DOHH2 (cell line): ENCODE measurements at regions not wholly inside any gene's neighbourhood (a gene's known extent, or its start where the extent isn't known, plus 50 kb on each side); places are given as distances from the start of the nearest gene placed in this dataset.

Experiments
- H3F3A ChIP-seq: fragments of 200-600 bp; sonication (generic), shearing (Covaris generic); 2 replicates; pipeline ENCODE4 v1.6.0; 2016; ENCODE audit warnings: antibody characterized with exemption, mild to moderate bottlenecking; ENCODE audit not compliant: control insufficient read depth, insufficient read depth
- H3K27ac ChIP-seq: fragments of 200-600 bp; sonication (generic); 2 replicates; pipeline ENCODE4 v1.5.1; 2014; ENCODE audit warnings: low read depth, mild to moderate bottlenecking, low read length, moderate library complexity
- H3K27me3 ChIP-seq: fragments of 200-600 bp; sonication (generic); 2 replicates; pipeline ENCODE4 v1.6.1; 2014; ENCODE audit warnings: mild to moderate bottlenecking, low read length, mixed read lengths; ENCODE audit not compliant: control insufficient read depth
- H3K36me3 ChIP-seq: fragments of 200-600 bp; sonication (generic); 2 replicates; pipeline ENCODE4 v1.6.1; 2014; ENCODE audit warnings: mild to moderate bottlenecking, low read length, moderate library complexity, mixed read lengths; ENCODE audit not compliant: control insufficient read depth
- H3K4me1 ChIP-seq: fragments of 200-600 bp; sonication (generic); 2 replicates; pipeline ENCODE4 v1.6.1; 2014; ENCODE audit warnings: mild to moderate bottlenecking, low read length, mixed read lengths; ENCODE audit not compliant: control insufficient read depth
- H3K4me2 ChIP-seq: fragments of 200-600 bp; sonication (generic); 2 replicates; pipeline ENCODE4 v1.6.0; 2014; ENCODE audit warnings: mild to moderate bottlenecking, low read length, moderate library complexity
- H3K4me3 ChIP-seq: fragments of 200-600 bp; sonication (generic); 2 replicates; pipeline ENCODE4 v1.5.1; 2014; ENCODE audit warnings: mild to moderate bottlenecking, low read length, mixed read lengths
- H3K79me2 ChIP-seq: fragments of 200-600 bp; sonication (generic); 2 replicates; pipeline ENCODE4 v1.6.1; 2014; ENCODE audit warnings: mild to moderate bottlenecking, low read length, mixed read lengths; ENCODE audit not compliant: control insufficient read depth
- H3K9me2 ChIP-seq: fragments of 200-600 bp; sonication (generic); replicated peaks from 2 replicates; pipeline ENCODE4 v1.6.1; 2014; ENCODE audit warnings: mild to moderate bottlenecking, low read length, mixed read lengths; ENCODE audit not compliant: control insufficient read depth
- H3K9me3 ChIP-seq: fragments of 200-600 bp; sonication (generic); 2 replicates; pipeline ENCODE4 v1.6.1; 2014; ENCODE audit warnings: antibody characterized with exemption, low read length, mixed read lengths; ENCODE audit not compliant: control insufficient read depth, insufficient read depth
- H4K20me1 ChIP-seq: fragments of 200-600 bp; sonication (generic); 2 replicates; pipeline ENCODE4 v1.6.0; 2014; ENCODE audit warnings: low read depth, mild to moderate bottlenecking, antibody characterized with exemption, low read length, moderate library complexity; ENCODE audit not compliant: control insufficient read depth, insufficient read depth
- EZH2phosphoT487 ChIP-seq: fragments of 200-600 bp; sonication (generic); IDR thresholded peaks from 2 replicates; pipeline ENCODE4 v1.6.1; 2017; ENCODE audit warnings: borderline replicate concordance, mild to moderate bottlenecking, antibody characterized with exemption, low read length, moderate library complexity, mixed read lengths
- TF ChIP-seq, protein P1 (sequence below): fragments of 200-600 bp; sonication (generic); IDR thresholded peaks from one replicate; pipeline ENCODE4 v1.5.1; 2014; ENCODE audit warnings: antibody characterized with exemption, mild to moderate bottlenecking, low read depth, low read length; ENCODE audit not compliant: poor library complexity, severe bottlenecking

DNA sequence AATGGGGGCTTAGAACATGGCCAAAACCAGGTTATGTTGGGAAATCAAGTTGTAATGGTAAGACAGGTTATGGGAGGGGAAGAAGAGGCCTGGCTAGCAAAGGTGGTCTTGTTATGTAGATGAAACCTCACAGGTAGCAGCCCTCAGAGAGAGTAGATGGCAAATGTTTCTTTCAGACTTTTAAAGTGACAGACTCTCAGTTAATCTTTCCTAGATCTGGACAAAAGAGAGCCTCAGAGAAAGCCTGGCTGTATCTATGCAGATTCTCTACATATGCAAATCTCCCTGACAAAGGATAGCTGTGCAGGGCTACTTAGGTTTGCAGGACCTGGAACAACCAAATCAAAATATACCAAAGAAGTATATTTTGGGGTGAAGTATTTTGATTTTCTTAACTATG lies 284.1 kb upstream of the AMOT start:
- Histone ChIP-seq H3K4me3 (no peak overlapping the region), H3K4me2 (no peak overlapping the region), H3K9me3 (no peaks in the 10 kb centered on the region)

DNA sequence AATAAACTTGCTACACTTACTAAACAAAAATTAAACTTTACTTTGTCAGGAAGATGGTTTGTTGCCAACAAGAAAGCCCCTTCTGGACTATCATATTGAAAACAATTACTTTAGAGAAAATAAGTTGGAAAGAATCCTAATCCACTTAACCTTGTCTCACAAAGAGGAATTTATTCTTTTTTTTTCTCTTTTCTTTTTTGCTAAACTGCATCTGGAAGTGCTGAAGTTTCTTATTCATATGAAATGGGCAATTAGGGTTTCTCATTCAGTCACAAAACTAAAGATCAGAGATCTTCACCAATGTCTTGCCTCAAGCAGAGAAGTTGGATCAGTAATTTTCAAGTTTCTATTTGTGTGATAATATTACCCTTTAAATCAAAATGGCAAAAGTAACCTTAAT lies 234.9 kb upstream of the AMOT start:
- Histone ChIP-seq H3K4me3 (no peak overlapping the region), H3K9me2 (no peaks in the 10 kb centered on the region), H3K79me2 (no peaks in the 10 kb centered on the region), H3K36me3 (no peaks in the 10 kb centered on the region), H3K9me3 (no peaks in the 10 kb centered on the region), H3K27me3 (no peaks in the 10 kb centered on the region), H3K4me2 (no peak overlapping the region), H3F3A (no peaks in the 10 kb centered on the region), H4K20me1 (no peaks in the 10 kb centered on the region), H3K4me1 (no peaks in the 10 kb centered on the region), H3K27ac (no peak overlapping the region)
- TF ChIP-seq EZH2phosphoT487, result no peak
- TF ChIP-seq, protein P1, sequence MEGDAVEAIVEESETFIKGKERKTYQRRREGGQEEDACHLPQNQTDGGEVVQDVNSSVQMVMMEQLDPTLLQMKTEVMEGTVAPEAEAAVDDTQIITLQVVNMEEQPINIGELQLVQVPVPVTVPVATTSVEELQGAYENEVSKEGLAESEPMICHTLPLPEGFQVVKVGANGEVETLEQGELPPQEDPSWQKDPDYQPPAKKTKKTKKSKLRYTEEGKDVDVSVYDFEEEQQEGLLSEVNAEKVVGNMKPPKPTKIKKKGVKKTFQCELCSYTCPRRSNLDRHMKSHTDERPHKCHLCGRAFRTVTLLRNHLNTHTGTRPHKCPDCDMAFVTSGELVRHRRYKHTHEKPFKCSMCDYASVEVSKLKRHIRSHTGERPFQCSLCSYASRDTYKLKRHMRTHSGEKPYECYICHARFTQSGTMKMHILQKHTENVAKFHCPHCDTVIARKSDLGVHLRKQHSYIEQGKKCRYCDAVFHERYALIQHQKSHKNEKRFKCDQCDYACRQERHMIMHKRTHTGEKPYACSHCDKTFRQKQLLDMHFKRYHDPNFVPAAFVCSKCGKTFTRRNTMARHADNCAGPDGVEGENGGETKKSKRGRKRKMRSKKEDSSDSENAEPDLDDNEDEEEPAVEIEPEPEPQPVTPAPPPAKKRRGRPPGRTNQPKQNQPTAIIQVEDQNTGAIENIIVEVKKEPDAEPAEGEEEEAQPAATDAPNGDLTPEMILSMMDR, result no peak

More for the DNA sequence above, 284.1 kb upstream of the AMOT start:
- H4K20me1 ChIP-seq, result no peaks in the 10 kb centered on the region
- TF ChIP-seq EZH2phosphoT487, result no peak
- TF ChIP-seq, protein P1, result no peak
- no peaks in the 10 kb centered on the region for H3K36me3 ChIP-seq
- H3K27me3 ChIP-seq, result no peaks in the 10 kb centered on the region
- no peaks in the 10 kb centered on the region for H3K79me2 ChIP-seq
- no peaks in the 10 kb centered on the region for H3K4me1 ChIP-seq
- no peaks in the 10 kb centered on the region for H3F3A ChIP-seq
- no peak overlapping the region for H3K27ac ChIP-seq
- no peaks in the 10 kb centered on the region for H3K9me2 ChIP-seq

DNA sequence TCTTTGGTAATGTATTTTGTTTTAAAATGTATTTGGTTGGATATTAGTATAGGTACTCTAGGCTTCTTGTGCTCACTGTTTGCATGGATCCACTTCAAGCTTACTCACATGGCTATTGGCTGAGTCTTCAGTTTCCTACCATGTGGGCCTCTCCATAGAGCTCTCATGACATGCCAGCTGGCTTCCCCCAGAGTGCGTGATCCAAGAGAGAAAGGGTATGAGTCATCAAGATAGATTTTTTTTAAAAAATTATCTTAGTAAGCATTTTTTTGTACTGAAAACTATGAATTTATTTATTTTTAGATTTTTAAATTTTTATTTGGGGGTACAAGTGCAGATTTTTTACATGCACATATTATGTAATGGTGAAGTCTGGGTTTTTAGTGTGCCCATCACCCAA lies 219.1 kb upstream of the AMOT start:
- Histone ChIP-seq H3K4me3 (no peak overlapping the region), H3K9me3 (no peaks in the 10 kb centered on the region), H3K4me2 (no peak overlapping the region), H4K20me1 (no peaks in the 10 kb centered on the region), H3K79me2 (no peaks in the 10 kb centered on the region), H3K4me1 (no peaks in the 10 kb centered on the region), H3K27ac (no peak overlapping the region), H3K36me3 (no peaks in the 10 kb centered on the region), H3K9me2 (no peaks in the 10 kb centered on the region), H3K27me3 (no peaks in the 10 kb centered on the region), H3F3A (no peaks in the 10 kb centered on the region)
- no peak for TF ChIP-seq EZH2phosphoT487
- TF ChIP-seq, protein P1, result no peak

DNA sequence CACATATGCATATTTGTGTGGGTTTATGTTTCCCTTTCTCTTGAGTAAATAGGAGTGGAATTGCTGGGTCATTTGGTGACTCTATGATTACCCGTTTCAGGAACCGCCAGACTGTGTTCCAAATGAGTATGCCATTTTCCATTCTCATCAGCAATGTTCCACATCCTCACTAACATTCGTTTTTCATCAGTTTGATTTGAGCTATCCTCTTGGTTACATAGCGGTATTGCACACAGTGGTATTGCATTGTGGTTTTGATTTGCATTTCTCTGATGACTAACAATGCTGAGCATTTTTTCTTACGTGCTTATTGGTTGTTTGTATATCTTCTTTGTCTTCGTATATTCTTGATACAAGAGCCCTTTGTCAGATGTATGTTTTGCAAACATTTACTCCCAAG lies 218.0 kb upstream of the AMOT start:
- no peak overlapping the region for H3K4me2 ChIP-seq
- no peak overlapping the region for H3K27ac ChIP-seq
- H3F3A ChIP-seq, result no peaks in the 10 kb centered on the region
- H3K79me2 ChIP-seq, result no peaks in the 10 kb centered on the region
- no peaks in the 10 kb centered on the region for H3K9me2 ChIP-seq
- no peaks in the 10 kb centered on the region for H3K36me3 ChIP-seq
- no peak overlapping the region for H3K4me3 ChIP-seq
- H3K4me1 ChIP-seq, result no peaks in the 10 kb centered on the region
- no peak for TF ChIP-seq EZH2phosphoT487
- TF ChIP-seq, protein P1, result no peak
- no peaks in the 10 kb centered on the region for H3K9me3 ChIP-seq
- no peaks in the 10 kb centered on the region for H3K27me3 ChIP-seq
- H4K20me1 ChIP-seq, result no peaks in the 10 kb centered on the region
